GM23248 (cell line): ENCODE measurements at regions not wholly inside any gene's neighbourhood (a gene's known extent, or its start where the extent isn't known, plus 50 kb on each side); places are given as distances from the start of the nearest gene placed in this dataset.
A peak's percentile ranks its signal among the peaks of the same experiment; 100 is the strongest.

Experiments
- DNase-seq: peaks from one replicate; pipeline ENCODE4 v3.0.0-alpha.2; 2015
- H2AFZ ChIP-seq: fragments of 200-600 bp; sonication (generic); 2 replicates; pipeline ENCODE4 v1.6.1; 2016; ENCODE audit warnings: antibody characterized with exemption
- H3F3A ChIP-seq: fragments of 200-600 bp; sonication (generic); 2 replicates; pipeline ENCODE4 v1.6.1; 2016; ENCODE audit warnings: mild to moderate bottlenecking, antibody characterized with exemption, mixed run types; ENCODE audit not compliant: insufficient read depth
- H3K27ac ChIP-seq: fragments of 200-600 bp; sonication (generic); 2 replicates; pipeline ENCODE4 v1.5.1; 2016; ENCODE audit warnings: mild to moderate bottlenecking
- H3K27me3 ChIP-seq: fragments of 200-600 bp; sonication (generic); replicated peaks from 2 replicates; pipeline ENCODE4 v1.6.1; 2016; ENCODE audit warnings: mild to moderate bottlenecking; ENCODE audit not compliant: insufficient read depth
- H3K36me3 ChIP-seq: fragments of 200-600 bp; sonication (generic); 2 replicates; pipeline ENCODE4 v1.6.1; 2016; ENCODE audit warnings: low read depth, mild to moderate bottlenecking
- H3K4me1 ChIP-seq: fragments of 200-600 bp; sonication (generic); 2 replicates; pipeline ENCODE4 v1.6.1; 2016; ENCODE audit warnings: mild to moderate bottlenecking; ENCODE audit not compliant: insufficient read depth
- H3K4me2 ChIP-seq: fragments of 200-600 bp; sonication (generic); one replicate; pipeline ENCODE4 v1.6.1; 2016; ENCODE audit warnings: mild to moderate bottlenecking; ENCODE audit not compliant: unreplicated experiment
- H3K4me3 ChIP-seq: fragments of 200-600 bp; sonication (generic); 2 replicates; pipeline ENCODE4 v1.5.1; 2016; ENCODE audit warnings: mild to moderate bottlenecking
- H3K79me2 ChIP-seq: fragments of 200-600 bp; sonication (generic); 2 replicates; pipeline ENCODE4 v1.6.1; 2016; ENCODE audit warnings: mild to moderate bottlenecking; ENCODE audit not compliant: insufficient read depth
- H3K9ac ChIP-seq: fragments of 200-600 bp; sonication (generic); 2 replicates; pipeline ENCODE4 v1.6.1; 2016; ENCODE audit warnings: mild to moderate bottlenecking
- H3K9me2 ChIP-seq: fragments of 200-600 bp; sonication (generic); 2 replicates; pipeline ENCODE4 v1.6.1; 2016; ENCODE audit warnings: mixed run types, mild to moderate bottlenecking, moderate library complexity; ENCODE audit not compliant: insufficient read depth
- H3K9me3 ChIP-seq: fragments of 200-600 bp; sonication (generic); one replicate; pipeline ENCODE4 v1.6.1; 2017; ENCODE audit warnings: low read depth
- H4K20me1 ChIP-seq: fragments of 200-600 bp; sonication (generic); 2 replicates; pipeline ENCODE4 v1.6.0; 2016; ENCODE audit not compliant: insufficient read depth
- EZH2 ChIP-seq: fragments of 200-600 bp; sonication (generic); IDR thresholded peaks from 2 replicates; pipeline ENCODE4 v1.6.1; 2018; ENCODE audit warnings: antibody characterized with exemption, mild to moderate bottlenecking; ENCODE audit not compliant: insufficient read depth, poor library complexity, severe bottlenecking
- EZH2phosphoT487 ChIP-seq: fragments of 200-600 bp; sonication (generic); IDR thresholded peaks from 2 replicates; pipeline ENCODE4 v1.6.1; 2018; ENCODE audit warnings: antibody characterized with exemption, moderate library complexity, mild to moderate bottlenecking, low read depth; ENCODE audit not compliant: insufficient read depth
- WGBS, 2 experiments: methylation state at CpG; one replicate each; pipeline ENCODE4 v1.1.6; 2015 to 2017; ENCODE audit warnings: low lambda C conversion rate in 2 of 2, low coverage in 1 of 2; ENCODE audit errors: missing lambda C conversion rate in 2 of 2; 5-methylcytosine and 5-hydroxymethylcytosine counted together
- in situ Hi-C: fragments of 300-500 bp; cut with MboI; formaldehyde crosslinking; loops from 2 replicates; pipeline ENCODE4 v1.15.0; 2020

DNA sequence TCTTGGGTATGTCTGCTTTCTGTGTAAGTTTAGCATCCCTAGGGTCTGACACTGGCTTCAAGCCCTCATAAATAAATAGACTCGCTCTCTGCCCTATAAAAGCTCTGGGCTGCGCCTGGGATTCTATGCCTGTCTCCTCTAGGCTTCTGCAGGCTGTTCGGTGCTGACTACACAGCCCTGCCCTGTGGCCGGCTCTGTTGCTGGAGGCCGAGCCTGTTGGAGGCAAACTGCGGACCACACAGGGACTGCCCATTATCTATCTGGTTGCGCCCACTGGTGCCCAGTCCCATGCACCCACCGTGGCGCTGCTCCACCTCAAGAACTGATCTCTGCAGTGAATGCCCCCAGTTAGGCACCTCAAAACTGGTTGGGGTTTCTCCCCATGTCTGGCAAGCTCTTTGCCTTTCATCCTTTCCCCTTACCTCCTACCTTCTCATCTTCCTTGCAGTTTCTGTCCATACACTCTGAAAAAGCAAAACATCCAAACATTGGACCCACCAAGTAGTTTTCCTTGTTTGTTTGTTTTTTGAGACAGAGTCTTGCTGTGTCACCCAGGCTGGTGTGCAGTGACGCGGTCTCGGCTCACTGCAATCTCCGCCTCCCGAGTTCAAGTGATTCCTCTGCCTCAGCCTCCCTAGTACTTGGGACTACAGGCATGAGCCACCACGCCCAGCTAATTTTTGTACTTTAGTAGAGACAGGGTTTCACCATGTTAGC lies 207.2 kb downstream of the ERCC6L2 start:
- H2AFZ ChIP-seq, result no peak overlapping the region
- H3K36me3 ChIP-seq, result no peaks in the 10 kb centered on the region
- no peak overlapping the region for H3K4me3 ChIP-seq
- H3K27me3 ChIP-seq, result no peaks in the 10 kb centered on the region
- no peak overlapping the region for H3K4me2 ChIP-seq
- H3K27ac ChIP-seq, result no peak overlapping the region
- DNase-seq, result no peak
- H3K79me2 ChIP-seq, result no peaks in the 10 kb centered on the region
- H3K9ac ChIP-seq, result no peak overlapping the region
- no peaks in the 10 kb centered on the region for H3K9me2 ChIP-seq
- H3F3A ChIP-seq, result no peaks in the 10 kb centered on the region
- no peaks in the 10 kb centered on the region for H3K4me1 ChIP-seq
- TF ChIP-seq EZH2phosphoT487 (no peak), EZH2 (no peak)
- no peaks in the 10 kb centered on the region for H3K9me3 ChIP-seq
- in situ Hi-C loops, result no loop called here
- WGBS, 2 experiments, result 81 to 86% methylated on average over 14 to 15 of the region's 15 CpGs
- H4K20me1 ChIP-seq, result no peaks in the 10 kb centered on the region

- Histone ChIP-seq H3F3A (no peaks in the 10 kb centered on the region), H3K36me3 (no peaks in the 10 kb centered on the region), H4K20me1 (no peaks in the 10 kb centered on the region), H3K9me3 (no peaks in the 10 kb centered on the region), H3K27me3 (no peaks in the 10 kb centered on the region), H3K79me2 (no peaks in the 10 kb centered on the region), H3K27ac (no peak overlapping the region), H3K9ac (no peak overlapping the region), H3K4me1 (no peaks in the 10 kb centered on the region), H3K9me2 (no peaks in the 10 kb centered on the region), H2AFZ (no peak overlapping the region), H3K4me3 (no peak overlapping the region), H3K4me2 (no peak overlapping the region)
- TF ChIP-seq EZH2phosphoT487, result no peak
- TF ChIP-seq EZH2, result no peak
- WGBS, 2 experiments, result 44 to 55% methylated on average over 8 of the region's 8 CpGs
- in situ Hi-C loops, result no loop called here
- DNase-seq, result peak; percentile 10
These were observed 204.9 kb downstream of the ERCC6L2 start for GRCh38 chr9:96080364-96080763.

DNA sequence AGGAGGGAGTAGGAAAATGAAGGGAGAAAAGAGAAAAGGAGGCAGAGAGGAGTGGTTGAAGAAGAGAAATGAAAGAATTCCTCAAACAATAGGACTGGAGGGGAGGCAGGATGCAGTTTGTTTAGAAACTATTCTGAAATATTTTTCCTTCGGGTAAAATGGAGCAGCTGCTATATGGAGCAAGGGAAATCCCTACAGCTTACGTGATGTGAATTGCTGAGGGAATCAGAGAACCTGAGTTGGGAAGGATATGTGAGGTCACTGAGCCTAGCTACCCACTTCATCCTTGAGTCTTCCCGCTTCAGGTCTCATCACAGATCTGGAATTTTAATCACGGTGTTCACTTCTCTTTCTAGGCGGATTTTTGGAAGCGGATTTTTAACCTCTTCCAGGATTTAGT lies 204.3 kb downstream of the ERCC6L2 start:
- in situ Hi-C loops, result no loop called here
- Histone ChIP-seq H3K4me1 (no peaks in the 10 kb centered on the region), H3F3A (no peaks in the 10 kb centered on the region), H3K4me3 (no peak overlapping the region), H3K27me3 (no peaks in the 10 kb centered on the region), H3K9me3 (no peaks in the 10 kb centered on the region), H3K9ac (no peak overlapping the region), H3K27ac (no peak overlapping the region), H2AFZ (no peak overlapping the region), H3K4me2 (no peak overlapping the region), H3K36me3 (no peaks in the 10 kb centered on the region), H3K9me2 (no peaks in the 10 kb centered on the region), H4K20me1 (no peaks in the 10 kb centered on the region), H3K79me2 (no peaks in the 10 kb centered on the region)
- TF ChIP-seq EZH2 (no peak), EZH2phosphoT487 (no peak)
- 84 to 87% methylated on average over 6 of the region's 6 CpGs for WGBS, 2 experiments
- no peak for DNase-seq

DNA sequence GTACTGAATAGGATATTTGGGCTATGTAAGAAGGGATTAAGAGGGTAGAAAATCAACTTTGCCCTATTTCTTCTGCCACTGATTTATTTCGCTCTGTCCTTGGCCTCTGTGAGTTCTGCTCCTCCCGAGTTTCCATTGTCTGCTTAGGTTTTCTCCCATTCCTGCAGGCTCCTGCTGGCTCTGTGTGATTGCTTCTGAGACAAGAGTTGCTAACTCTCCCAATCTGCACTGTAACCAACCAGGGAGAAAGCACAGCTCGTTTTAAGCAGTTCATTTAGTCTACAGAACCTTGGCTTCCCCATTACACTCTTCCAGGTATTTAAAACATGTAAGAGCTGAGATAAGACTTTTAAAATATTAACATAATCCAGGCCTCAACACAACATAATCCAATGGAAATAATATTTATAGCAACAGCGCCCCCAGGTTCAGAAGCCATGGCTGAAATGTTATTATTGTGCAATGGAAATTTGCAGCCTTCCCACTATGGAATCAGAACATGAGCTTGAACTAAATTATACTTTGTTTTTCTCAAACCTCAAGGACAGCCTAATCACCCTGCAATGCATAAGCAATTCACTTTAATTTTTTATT lies 203.5 kb downstream of the ERCC6L2 start:
- TF ChIP-seq EZH2phosphoT487 (no peak), EZH2 (no peak)

More for the DNA sequence above, 203.5 kb downstream of the ERCC6L2 start:
- Histone ChIP-seq H3K9ac (no peak overlapping the region), H3K27me3 (no peaks in the 10 kb centered on the region), H2AFZ (no peak overlapping the region), H3K27ac (no peak overlapping the region), H4K20me1 (no peaks in the 10 kb centered on the region), H3K79me2 (no peaks in the 10 kb centered on the region), H3K36me3 (no peaks in the 10 kb centered on the region), H3K4me3 (no peak overlapping the region), H3K4me2 (no peak overlapping the region), H3K9me3 (no peaks in the 10 kb centered on the region), H3K4me1 (no peaks in the 10 kb centered on the region), H3F3A (no peaks in the 10 kb centered on the region), H3K9me2 (no peaks in the 10 kb centered on the region)
- DNase-seq, result no peak
- in situ Hi-C loops, result no loop called here
- WGBS, 2 experiments, result 52 to 56% methylated on average over 4 of the region's 4 CpGs
